DMS114 treated with DMSO at 0.1 percent for 48 hours (cell line): ENCODE measurements at regions not wholly inside any gene's neighbourhood (a gene's known extent, or its start where the extent isn't known, plus 50 kb on each side); places are given as distances from the start of the nearest gene placed in this dataset.

Experiments used
- DNase-seq: peaks from one replicate; lab custom pipeline; 2025; ENCODE audit not compliant: unreplicated experiment; lab: John Stamatoyannopoulos, UW

DNA sequence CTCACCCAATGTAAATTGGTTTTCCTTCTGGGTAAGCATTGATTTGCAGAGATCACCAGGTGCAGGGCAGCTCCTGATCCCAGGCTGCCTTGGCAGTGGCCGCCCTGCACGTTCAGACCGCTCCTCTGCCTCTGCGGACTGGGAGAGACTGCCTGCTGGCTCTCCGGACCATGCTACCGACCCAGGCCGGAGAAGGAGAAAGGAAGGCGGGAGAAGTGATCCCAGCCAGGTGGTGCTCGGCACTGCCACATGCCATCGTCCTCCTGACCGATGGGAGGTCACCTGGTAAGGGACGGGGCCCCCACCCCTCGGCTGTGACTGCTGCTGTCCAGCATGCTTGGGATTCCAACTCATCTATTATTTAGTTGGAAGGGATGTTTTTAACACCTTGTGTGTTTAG is 108.1 kb upstream of the POU3F3 start:
- no peak for DNase-seq

DNA sequence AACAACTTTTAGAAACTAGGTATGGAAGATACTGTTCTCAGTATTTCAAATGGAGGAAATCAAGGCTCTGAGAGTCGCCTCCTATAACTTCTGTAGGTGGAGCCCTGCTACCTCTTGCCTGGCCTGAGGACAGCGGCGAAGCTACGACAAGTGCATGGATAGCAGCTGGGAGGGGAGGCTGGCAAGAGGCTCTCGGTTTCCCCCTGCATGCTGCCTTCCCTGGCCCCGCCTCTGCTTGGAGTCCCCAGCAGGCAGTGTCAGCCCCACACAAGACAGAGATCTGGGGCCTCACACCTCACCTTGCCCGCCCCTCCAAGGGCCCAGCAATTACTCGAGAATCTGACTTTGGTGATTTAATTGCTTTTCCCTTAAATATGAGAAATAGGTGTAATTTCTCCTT is 107.6 kb upstream of the POU3F3 start:
- DNase-seq: no peak

DNA sequence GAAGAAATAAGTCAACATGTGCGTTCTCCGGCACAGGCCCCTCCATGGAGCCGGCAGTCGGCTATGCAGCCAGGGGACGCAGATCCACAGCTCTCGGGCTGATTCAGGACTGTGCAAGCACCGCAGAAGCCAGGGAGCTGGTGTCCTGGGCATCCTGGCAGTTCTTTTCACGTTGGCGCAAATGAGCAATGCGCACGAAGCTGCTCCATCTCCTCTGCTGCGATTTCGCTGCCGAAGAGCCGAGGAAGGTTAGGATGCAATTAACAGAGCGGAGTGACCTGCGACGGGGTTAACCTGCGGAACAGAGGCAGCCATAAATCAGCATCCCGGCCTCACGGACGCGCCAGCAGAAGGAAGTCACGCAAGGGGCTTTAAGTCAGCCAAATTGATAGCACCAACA is 107.1 kb upstream of the POU3F3 start:
- DNase-seq: no peak

DNA sequence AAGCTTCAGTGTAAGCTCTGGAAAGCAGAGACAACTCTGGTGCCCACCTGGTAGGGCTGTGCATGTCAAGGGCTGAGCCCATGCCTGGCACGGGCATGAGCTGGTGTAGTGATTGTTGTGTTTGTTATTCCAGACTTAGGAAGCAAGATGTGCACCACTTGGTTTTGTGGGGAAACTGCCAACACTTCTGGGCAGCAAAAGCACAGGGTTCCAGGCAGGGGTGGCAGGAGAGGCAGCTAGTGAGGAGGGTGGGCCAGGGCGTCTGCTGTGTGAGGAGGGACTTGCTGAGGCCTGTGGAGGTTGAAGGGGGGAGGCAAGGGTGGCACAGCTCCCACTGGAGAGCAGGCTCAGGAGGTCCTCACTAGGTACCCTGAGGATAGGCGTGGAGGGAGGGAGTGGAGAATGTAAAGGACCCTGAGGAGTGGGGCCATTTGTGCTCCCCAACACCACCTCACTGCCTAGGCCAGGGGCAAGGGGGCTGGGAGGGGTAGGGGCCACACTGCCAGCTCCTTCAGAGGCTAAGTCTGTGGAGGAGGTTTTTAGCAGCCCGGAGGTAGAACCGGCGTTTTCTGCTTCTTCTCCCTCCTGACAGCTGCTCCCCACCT is 104.0 kb upstream of the POU3F3 start:
- DNase-seq: no peak

DNA sequence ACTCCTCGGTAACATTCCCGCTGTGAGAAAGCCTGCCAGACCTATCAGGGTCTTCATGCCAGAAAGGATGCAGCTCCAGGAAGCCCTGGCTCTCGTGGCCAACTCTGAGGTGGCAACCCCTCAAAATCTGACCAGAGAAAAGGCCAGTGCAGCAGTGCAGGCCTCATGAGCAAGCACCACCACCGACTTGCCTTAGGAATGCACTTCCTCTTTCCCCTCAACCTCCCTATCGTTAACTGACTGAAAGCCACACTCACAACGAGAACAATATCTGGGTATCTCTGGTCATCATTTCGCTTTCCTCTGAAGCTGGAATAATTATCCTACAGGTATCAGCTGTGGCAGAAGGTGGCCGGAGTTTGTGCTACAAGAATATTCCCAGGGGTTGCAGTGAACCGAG is 101.4 kb upstream of the POU3F3 start:
- DNase-seq: no peak

DNA sequence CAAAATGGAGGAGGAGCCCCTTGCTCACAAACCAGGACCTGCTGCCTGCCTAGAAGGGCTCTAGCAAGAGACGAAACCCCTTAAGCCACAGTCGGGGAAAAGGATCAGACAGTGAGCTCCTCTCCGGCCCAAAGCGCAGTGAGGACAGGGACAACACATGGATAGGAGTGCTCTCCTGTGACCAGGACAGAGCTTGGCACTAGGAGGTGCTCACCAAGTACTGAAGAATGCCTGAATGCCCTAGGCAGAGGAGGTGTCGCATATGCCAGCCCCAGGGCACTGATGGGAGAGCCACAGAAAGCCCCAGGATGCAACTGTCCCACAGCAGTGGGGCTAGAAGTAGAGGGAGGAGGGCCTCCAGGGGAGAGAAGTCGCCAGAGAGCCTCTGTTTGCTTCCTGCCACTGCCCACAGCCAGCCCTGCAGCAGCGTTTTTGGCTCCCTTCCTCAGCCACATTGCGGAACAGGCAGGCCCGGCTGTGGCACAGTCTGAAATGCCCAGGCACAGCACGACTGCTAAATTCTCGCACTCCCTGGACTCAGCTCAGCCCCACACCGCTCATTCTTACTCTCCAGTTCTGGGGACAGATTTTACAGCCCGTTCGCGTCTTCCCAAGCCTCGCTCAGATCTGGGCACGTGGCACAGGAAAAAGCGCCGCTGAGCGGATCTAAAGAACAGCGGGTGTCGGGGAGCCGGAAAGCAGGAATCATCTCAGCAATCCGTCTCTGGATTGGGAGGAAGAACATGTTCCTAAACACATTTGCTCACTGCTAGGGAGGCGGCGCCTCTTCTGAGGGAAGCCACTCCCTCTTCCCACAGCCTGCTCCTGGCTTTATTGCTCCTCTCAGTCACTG is 98.7 kb upstream of the POU3F3 start:
- DNase-seq: no peak

DNA sequence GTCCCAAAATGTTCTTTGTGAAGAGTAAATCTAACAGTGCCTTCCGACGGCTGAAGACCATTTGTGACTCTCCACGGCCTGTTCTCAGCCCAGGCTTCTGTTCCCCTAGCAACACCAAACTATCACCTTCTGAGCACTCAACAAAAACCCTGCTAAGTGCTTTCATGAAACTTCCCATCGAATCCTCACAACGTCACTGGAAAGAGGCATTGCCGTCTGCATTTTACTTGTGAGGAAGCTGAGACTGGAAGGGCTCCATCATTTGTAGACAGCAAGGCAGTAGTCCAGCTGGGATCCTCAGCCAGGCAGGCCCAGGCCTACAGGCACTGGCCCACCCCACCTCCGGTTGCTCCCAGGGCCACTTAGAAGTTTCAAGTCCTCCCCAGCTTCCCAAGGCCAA is 97.8 kb upstream of the POU3F3 start:
- DNase-seq: no peak

DNA sequence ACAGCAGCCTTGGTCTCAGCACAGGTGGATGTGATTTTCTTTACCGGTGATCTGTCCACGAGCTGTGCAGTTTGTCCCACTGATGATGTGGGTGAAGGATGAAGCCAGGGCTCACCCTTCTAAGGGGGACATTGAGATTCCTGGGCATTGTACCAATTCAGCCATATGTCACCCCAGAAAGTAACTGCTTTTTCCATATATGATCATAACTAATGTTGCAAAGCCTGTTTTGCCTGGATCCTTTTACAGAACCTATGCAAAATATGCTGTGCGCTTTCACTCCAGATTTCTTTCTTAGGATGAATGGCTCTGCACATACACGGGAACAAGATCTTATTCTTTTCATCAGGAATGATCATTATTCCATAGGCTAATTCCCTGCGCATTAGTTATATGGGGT is 96.9 kb upstream of the POU3F3 start:
- no peak for DNase-seq

DNA sequence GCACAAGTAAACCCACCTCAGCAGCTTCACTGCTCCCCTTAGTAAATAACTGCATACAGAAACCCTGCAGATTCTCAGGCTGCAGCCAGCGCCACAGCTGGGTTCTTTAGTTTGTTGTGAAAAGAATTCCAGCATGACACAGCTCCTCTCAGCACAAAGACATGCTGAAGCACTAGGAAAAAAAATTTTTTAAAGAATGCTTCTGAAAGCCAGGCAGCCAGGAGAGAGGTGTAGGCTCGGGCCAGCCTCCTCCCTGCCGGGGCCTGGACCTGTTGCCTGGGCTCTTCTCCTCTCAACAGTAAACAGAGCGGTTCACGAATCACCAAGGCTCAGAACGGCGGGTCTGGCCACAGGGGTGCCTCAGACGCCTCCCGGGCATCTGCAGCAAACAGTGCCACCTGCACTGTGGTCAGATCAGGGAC is 95.7 kb upstream of the POU3F3 start:
- DNase-seq: no peak

DNA sequence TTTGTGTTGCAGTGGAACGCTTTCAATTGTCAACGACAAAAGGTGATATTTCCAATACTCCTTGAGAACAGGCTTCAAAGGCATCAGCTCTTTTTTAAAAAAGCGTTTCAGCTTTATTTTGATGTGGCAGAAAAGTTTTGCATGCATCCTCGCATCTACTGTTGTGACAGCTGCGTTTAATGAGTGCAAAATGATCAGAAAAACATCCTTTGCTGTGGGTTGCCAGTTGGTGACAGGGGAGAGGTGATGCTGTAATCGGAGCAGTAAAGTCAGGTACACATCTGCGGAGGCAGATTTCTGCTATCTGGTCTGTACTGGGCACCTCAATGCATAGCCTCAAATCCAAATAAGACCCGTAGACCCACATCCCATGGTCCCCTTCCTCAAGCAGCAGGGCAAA is 91.9 kb upstream of the POU3F3 start:
- no peak for DNase-seq

DNA sequence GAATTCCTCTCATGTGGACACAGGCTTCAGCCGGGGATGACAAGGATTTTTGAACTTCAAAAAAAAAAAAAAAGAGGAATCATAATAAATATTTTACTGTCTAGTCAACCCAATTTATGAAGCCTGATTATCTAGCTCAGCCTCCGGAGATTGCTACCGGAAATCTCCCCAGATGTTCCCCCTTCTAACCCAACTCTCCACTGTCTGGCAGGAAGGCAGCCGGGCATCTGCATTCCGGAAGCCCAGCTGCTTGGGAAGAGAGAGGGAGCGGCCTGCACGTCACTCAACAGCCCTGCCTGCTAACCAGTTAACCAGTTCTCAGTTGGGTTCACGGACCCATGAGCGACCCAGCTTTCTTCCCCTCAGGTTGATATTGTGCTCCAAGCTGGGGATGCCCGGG is 87.2 kb upstream of the POU3F3 start:
- no peak for DNase-seq

DNA sequence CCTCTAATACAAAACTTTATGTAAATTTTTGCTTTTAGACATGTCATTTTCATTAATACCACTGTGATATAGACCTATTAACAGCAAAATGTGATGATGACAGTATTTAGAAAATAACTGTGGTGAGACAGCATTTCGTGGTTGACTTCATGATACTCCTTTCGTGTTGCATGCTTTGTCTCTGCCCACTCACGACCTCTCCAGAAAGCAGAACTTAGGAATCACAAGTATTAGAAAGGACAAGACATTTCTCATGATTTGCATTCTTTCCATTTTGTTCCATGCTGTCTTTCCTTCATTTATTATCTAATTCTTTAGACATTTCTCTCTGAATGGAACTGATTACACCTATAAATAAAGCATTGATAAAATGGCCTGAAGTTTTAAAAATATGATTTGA is 85.2 kb upstream of the POU3F3 start:
- no peak for DNase-seq

DNA sequence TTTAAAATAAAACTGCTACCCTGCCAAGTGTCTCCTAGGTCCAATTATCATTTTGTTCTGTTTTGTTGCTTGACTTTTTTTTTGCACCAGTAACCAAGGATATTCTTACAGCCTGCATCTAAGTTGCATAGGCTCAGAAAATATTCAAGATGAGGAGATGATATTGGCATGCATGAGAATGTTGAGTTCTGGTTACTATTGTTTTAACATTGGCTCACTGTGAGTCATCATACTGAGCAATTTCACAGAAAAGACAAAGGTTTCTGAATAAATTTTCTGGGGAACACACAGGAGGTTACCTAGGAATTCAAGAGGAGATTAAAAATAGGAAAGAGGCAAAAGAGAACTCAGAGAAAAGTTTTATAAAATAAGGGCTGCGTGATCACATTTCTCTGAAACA is 84.8 kb upstream of the POU3F3 start:
- DNase-seq: no peak

DNA sequence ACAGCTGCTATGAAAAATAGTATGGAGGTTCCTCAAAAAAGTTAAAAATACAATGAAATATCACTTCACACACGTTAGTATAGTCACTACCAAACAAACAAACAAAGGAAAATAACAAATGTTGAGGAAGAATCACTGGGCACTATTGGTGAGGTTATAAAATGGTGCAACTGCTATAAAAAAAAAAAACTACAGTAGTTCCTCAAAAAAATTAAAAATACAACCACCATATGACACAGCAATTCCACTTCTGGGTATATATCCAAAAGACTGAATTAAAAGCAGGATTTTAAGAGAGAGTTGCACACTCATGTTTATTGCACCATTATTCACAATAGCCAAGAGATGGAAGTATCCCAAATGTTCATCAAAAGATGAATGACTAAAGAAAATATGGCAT is 80.9 kb upstream of the POU3F3 start:
- no peak for DNase-seq

DNA sequence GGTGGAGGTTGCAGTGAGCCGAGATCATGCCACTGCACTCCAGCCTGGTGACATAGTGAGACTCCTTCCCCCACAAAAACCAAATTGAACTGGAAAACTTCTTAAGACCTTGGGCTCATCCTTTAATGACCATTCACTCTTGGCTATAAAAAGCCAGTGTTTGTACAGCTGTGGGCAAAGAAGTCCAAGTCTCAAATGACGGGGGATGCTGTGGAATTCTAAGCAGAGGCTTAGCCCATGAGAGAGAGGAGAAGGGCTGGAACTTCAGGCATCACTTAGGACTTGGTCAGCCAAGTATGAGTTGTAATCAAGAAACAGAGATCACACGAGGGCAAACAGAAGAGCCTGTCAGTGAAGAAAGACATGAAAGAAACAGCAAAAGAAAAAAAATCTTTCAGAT is 79.3 kb upstream of the POU3F3 start:
- no peak for DNase-seq

DNA sequence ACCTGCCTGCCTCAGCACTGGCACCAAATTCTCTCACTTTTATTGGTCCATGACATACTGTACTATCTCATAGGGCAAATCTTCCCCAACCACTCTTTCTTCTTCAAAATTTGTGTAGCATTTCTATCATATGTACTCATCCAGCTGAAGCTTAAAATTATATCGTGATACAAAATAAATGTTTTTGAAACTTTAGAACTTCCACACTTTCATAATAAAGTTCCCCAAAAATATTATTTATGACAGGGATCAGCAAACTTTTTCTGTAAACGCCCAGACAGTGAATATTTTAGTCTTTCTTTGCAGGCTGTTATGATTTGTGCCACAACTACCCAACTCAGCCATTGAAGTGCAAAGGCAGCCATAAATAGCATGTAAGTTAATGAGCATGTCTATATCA is 76.2 kb upstream of the POU3F3 start:
- DNase-seq: no peak

DNA sequence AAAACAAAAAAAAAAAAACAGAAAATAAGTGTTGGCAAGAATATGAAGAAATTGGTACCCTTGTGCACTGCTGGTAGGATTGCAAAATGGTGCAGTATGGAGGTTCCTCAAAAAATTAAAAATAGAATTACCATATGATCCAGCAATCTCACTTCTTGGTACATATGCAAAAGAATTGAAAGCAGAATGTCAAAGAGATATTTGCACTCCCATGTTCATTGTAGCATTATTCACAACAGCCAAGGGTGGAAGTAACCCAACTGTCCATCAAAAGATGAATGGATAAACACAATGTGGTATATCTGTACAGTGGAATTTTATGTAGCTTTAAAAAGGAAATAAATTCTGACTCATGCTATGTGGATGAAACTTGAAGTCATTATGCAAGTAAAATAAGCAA is 72.8 kb upstream of the POU3F3 start:
- DNase-seq: no peak

DNA sequence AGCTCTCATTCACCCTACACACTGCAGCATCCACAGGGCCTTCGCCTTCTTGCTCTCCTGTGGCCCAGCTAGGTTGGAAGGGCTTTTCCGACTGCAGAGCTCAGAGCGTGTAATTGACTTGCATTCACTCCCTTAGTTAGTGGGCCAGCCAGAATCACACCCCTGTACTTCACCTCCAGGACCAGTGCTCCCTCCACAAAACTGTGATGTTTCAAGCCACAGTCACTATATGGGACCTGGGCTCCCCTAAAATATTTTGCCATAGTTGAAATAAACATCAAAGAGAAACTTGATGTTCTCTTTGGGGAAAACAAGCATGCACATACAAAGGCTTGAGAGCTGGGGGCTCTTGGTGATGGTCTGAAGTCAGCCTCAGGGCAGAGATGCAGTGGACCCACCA is 69.7 kb upstream of the POU3F3 start:
- no peak for DNase-seq

DNA sequence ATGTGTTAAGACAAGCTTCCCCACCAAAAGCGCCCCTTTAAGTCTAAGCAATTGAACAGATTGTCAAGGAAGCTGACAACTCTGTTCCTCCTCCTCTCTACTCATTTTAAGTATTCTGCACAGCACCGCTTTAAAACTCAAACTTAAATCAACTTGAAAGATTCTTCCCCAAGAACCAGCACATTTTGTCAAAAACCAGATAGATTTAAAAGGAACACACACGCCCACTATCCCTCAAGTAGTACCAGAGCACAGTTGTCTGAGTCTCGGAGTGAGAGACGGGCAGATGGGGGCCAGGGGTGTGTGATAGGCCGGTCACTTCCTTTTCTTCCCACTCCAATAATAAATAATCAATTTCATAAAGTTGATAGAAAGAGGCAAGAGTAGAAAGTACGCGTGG is 67.7 kb upstream of the POU3F3 start:
- no peak for DNase-seq

DNA sequence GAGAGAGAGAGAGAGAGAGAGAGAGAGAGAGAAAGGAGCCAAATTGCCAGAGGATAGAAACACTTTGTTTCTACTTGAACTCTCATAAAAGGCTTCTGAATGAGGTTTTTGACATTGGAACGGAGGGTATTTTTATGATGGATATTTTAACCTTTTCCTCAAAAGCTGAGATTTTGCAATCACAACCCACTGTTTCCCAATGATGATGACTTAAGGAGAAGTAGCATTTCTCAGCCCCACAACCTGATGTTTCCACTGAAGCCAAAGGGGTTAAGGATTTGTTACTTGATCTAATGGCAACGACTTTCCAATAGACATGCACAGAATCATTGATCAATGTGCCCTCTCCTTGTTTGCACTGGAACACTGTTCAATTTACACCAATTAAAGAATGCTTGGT is 67.1 kb upstream of the POU3F3 start:
- no peak for DNase-seq

DNA sequence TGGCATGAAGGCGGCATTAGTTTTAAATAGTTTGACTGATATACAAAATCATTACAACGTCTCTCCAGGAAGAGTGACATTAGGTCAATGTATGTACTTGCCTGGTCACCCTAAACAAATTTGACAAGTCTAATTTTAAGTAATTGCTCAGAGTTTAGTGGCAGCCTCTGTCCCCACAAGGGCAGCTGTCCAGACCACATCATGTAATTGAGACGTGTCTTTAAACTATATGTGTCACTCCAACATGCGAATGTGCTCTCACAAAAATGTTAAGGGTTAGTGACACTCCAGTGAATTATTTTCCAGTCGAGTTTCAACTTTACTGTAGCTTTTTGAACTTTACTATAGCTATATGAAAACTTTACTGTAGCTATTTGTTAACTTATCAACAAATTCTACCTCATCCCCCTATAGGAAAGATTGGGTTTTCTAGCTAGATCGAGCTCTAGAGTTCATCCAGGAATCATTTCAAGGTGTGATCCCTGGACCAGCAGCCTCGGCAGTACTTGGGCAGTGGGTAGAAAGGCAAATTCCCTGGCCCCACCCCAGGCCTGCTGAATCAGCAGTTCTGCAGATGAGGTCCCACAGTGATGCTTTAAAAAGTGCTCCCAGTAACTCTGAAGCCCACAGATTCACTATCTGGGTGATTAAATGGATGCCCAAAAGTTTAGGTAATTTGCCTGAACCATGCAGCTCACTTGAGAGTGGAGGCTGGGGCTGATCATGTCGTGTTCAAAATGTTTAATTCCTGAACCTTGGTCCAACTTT is 66.4 kb upstream of the POU3F3 start:
- no peak for DNase-seq

DNA sequence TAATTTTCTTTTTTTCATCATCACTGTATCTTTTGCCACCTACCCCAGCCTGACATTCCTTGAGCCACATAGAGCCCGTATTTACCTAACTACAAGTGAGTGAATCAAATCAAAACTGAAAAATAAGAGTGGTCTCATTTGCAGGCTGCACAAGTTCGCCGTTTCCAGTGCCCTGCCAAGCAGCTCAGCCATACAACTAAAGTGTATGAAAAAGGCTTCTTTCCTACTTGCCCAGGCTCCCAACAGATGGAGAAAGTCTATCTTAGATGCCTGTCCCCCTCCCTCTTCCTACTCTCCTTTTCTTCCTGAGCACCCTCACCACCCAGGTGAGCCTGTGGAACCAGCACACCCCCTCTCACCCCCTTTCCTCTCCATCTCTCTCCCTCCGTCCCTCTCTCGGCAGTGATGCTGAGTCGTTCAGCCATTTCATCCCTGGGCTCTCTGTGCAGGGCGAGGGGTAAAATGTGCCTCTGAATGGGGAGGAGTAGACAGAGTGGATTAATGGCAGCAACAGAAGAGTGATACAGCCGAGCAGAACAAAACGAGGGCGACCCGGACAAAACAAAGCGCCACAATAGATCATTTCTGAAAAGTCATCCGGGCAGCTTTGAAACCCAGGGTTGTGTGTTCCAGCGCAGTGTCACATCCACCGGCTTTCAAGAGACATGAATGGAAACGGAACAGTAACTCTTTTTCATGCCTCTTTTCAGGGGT is 65.0 kb upstream of the POU3F3 start:
- no peak for DNase-seq
